Cardiac muscle cell (in vitro differentiated cells and primary cell): ENCODE measurements at regions not wholly inside any gene's neighbourhood (a gene's known extent, or its start where the extent isn't known, plus 50 kb on each side); places are given as distances from the start of the nearest gene placed in this dataset.

Source experiments
- DNase-seq, 2 donors: peaks; one replicate each; pipeline versions ENCODE4 v3.0.0 to v3.0.0-alpha.2; 2010 to 2017; ENCODE audit warnings: low read depth in 1 of 2, low spot score in 1 of 2
- H3K27ac ChIP-seq: fragments of 200-600 bp; sonication (generic); 2 replicates; pipeline ENCODE4 v1.5.1; 2016
- H3K27me3 ChIP-seq: fragments of 200-600 bp; sonication (generic); 2 replicates; pipeline ENCODE4 v1.6.0; 2016; ENCODE audit warnings: control low read depth
- H3K36me3 ChIP-seq: fragments of 200-600 bp; sonication (generic); 2 replicates; pipeline ENCODE4 v1.5.1; 2016; ENCODE audit warnings: control low read depth
- H3K4me1 ChIP-seq: fragments of 200-600 bp; sonication (generic); 2 replicates; pipeline ENCODE4 v1.8.1; 2017; ENCODE audit warnings: low read depth, mild to moderate bottlenecking, mixed run types
- H3K4me3 ChIP-seq: fragments of 200-600 bp; sonication (generic); 2 replicates; pipeline ENCODE4 v1.5.1; 2016; ENCODE audit warnings: mild to moderate bottlenecking
- H3K9me3 ChIP-seq: fragments of 200-600 bp; sonication (generic); 2 replicates; pipeline ENCODE4 v1.5.1; 2017; ENCODE audit warnings: low read depth, mild to moderate bottlenecking, control low read depth
- TF ChIP-seq, protein P1 (sequence below): IDR thresholded peaks from 2 replicates; pipeline ENCODE4 v1.5.1; 2012; ENCODE audit warnings: low read depth, mild to moderate bottlenecking, low read length

DNA sequence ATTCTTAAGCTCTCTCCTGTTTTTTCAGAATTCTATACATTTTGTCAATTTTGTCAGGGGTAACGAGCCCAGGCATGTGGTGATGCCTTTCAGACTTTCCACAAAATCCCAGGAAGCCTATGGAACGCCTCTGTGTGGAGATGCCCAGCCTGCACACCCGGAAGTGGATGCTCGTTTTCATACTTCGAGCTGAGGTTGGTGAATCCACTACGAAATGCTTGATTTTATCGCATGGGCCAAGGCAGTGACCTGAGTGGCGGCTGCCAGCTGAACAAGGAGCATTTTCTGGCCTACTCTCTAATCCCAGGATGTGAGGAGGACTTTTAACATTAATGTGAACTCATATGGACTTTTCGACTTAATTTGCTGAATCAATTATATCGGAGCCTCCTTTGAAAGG is 426.7 kb upstream of the B3GAT1 start:
- DNase-seq = no peak
- Histone ChIP-seq H3K9me3 (no peaks in the 10 kb centered on the region), H3K36me3 (no peaks in the 10 kb centered on the region), H3K4me1 (no peaks in the 10 kb centered on the region), H3K27me3 (no peaks in the 10 kb centered on the region), H3K4me3 (no peak overlapping the region), H3K27ac (no peak overlapping the region)
- TF ChIP-seq, protein P1, sequence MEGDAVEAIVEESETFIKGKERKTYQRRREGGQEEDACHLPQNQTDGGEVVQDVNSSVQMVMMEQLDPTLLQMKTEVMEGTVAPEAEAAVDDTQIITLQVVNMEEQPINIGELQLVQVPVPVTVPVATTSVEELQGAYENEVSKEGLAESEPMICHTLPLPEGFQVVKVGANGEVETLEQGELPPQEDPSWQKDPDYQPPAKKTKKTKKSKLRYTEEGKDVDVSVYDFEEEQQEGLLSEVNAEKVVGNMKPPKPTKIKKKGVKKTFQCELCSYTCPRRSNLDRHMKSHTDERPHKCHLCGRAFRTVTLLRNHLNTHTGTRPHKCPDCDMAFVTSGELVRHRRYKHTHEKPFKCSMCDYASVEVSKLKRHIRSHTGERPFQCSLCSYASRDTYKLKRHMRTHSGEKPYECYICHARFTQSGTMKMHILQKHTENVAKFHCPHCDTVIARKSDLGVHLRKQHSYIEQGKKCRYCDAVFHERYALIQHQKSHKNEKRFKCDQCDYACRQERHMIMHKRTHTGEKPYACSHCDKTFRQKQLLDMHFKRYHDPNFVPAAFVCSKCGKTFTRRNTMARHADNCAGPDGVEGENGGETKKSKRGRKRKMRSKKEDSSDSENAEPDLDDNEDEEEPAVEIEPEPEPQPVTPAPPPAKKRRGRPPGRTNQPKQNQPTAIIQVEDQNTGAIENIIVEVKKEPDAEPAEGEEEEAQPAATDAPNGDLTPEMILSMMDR = no peak

DNA sequence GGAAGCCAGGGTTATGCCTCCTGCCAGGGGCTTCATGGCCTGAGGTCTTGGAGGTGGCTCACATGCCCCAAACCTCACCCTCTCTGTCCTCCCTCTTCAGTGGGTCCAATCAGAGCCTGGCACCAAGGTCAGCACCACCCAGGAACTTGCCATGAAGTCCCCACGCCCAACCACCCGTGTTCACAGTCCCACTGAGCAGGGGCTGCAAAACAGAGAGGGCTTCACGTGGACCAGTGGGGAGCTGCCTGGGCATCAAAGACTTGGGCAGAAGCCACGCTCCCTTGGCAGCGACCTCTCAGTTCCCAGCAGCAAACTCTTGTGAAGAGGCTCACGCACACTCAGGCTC is 425.8 kb upstream of the B3GAT1 start:
- Histone ChIP-seq H3K36me3 (no peaks in the 10 kb centered on the region), H3K9me3 (no peaks in the 10 kb centered on the region), H3K4me1 (no peaks in the 10 kb centered on the region), H3K27me3 (no peaks in the 10 kb centered on the region), H3K27ac (no peak overlapping the region), H3K4me3 (no peak overlapping the region)
- DNase-seq = no peak
- TF ChIP-seq, protein P1 = no peak

DNA sequence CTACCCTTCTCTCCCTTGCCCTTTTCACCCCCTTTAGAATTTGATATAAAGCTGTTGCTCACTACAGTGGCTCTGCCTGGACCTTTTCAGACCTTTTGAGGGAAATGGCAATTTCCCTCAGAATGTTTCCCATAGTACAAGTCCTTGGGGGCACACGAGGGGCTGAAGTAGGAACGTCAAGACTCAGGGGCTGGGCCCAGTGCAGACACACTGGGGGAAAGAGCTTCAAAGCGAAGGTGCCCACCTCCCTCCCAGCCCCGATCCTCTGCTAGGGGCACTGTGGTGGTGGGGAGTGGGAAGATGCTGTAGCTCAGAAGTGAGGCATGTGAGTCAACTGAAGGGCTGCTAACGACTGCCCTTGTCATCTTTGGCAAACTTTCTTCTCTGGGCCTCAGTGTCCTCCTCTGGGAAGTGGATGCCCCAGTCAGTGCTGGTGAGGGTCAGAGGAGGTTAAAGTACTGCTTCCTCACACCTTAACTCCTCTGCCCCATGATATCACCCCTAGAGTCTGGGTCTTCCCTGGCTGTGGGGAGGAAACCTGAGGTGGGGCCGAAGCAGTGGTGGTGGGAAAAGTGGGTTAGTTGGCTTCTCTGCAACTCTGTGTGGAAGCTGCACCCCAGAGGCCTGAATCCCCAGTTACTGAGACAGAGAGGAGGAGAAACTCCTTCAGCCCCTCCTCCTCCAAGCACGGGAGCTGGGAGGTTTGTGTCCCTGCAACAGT is 425.3 kb upstream of the B3GAT1 start:
- Histone ChIP-seq H3K4me1 (no peaks in the 10 kb centered on the region), H3K27me3 (no peaks in the 10 kb centered on the region), H3K9me3 (no peaks in the 10 kb centered on the region), H3K36me3 (no peaks in the 10 kb centered on the region), H3K27ac (no peak overlapping the region), H3K4me3 (no peak overlapping the region)
- DNase-seq = no peak
- TF ChIP-seq, protein P1 = no peak

DNA sequence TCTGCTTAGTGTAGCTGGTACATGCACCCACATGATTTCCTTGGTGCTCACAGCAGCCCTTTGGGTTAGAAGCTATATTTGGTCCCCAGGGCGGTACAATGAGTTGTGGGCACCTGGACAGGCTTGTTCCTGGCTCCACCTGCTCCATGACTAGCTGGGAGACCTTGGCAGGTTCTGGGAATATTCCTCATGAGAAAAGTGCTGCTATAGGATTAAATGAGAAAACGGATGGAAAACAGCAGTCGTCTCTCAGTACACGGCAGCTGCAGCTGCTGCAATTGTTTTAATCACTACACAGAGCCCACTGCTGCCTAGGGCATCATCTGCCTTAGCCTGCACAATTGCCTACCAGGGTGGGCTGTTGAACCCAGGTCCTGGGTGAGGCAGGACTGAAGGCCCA is 424.5 kb upstream of the B3GAT1 start:
- H3K36me3 ChIP-seq = no peaks in the 10 kb centered on the region
- TF ChIP-seq, protein P1 = no peak
- no peak for DNase-seq
- H3K27me3 ChIP-seq = no peaks in the 10 kb centered on the region
- H3K27ac ChIP-seq = no peak overlapping the region
- no peaks in the 10 kb centered on the region for H3K9me3 ChIP-seq
- no peak overlapping the region for H3K4me3 ChIP-seq
- H3K4me1 ChIP-seq = no peaks in the 10 kb centered on the region

DNA sequence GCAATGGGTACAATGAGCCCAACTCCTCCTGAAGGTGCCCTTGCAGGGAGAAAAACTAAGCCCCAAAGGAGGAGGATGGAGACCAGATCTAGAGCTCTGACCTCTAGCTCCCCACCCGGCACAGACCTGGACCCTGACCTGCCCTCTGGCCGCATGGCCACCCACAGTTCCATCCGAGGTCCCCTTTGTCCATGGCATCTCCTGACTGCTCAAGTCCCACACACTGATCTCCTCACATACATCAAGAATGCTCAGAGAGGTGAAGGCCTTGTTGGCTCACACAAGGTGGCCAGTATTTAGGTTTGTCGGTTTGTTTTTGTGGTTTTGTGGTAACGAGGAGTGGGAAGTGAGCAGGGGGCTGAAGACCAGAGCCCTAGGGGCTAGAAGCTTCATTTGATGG is 423.5 kb upstream of the B3GAT1 start:
- H3K27me3 ChIP-seq = no peaks in the 10 kb centered on the region
- TF ChIP-seq, protein P1 = no peak
- no peaks in the 10 kb centered on the region for H3K9me3 ChIP-seq
- no peak for DNase-seq
- H3K4me3 ChIP-seq = no peak overlapping the region
- no peak overlapping the region for H3K27ac ChIP-seq
- no peaks in the 10 kb centered on the region for H3K4me1 ChIP-seq
- H3K36me3 ChIP-seq = no peaks in the 10 kb centered on the region
